Tongue (tissue), 1 donor: ENCODE measurements at regions not wholly inside any gene's neighbourhood (a gene's known extent, or its start where the extent isn't known, plus 50 kb on each side); places are given as distances from the start of the nearest gene placed in this dataset.
"Not testable (repeated sequence)": the region's sequence is repeated elsewhere in the genome, so short reads cannot be mapped to it uniquely, and the experiment has no call there.

ENCODE experiments used
- DNase-seq: peaks from one replicate; pipeline ENCODE4 v3.0.0-alpha.2; 2015

- DNase-seq, result no peak
Measured at GRCh38 chr20:48231253-48231930, 446.1 kb upstream of the SULF2 start.

- peak; percentile 38 for DNase-seq
Measured at GRCh38 chr20:48230216-48230615, 444.9 kb upstream of the SULF2 start.

DNA sequence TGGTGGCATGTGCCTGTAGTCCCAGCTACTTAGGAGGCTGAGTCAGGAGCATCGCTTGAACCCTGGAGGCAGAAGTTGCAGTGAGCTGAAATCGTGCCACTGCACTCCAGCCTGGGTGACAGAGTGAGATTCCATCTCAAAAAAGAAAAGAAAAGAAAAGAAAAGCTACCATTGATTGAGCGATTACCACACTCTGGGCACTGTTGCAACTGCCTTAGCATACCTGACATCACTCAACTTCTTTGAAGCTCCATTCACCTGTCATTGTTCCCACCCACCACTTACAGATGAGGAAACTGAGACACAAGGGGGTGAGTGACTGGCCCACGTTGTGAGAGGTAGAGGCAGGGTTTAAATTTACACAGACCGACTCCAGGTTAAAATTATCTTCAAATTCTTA, 442.1 kb upstream of the SULF2 start:
- no peak for DNase-seq

- no peak for DNase-seq
Measured at GRCh38 chr20:48226642-48227041, 441.4 kb upstream of the SULF2 start.

DNA sequence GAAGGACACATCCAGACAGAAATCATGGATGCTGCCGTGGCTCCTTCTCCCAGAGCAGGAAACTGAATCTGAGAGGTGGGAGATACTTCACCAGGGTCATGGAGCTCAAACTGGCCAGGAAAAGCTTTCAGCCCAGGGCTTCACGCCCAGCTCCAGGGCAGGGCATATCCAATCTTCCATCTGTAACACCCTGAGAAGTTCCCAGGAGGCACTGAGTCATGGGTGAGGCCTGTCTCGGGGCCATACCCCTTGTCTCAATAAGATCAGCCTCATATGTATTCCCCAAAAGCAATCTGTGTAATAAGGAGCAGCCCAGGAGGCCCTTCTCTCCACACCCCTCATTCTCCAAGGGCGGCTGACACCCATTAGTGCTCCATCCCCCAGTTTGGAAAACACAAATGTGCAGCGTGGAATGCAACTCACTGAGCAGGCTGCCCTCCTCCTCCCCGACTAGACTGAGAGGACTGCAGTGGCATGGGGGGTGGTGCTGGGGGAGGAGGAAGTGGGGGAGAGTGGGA, 439.3 kb upstream of the SULF2 start:
- no peak for DNase-seq

- no peak for DNase-seq
Measured at GRCh38 chr20:48223715-48224114, 438.4 kb upstream of the SULF2 start.

DNA sequence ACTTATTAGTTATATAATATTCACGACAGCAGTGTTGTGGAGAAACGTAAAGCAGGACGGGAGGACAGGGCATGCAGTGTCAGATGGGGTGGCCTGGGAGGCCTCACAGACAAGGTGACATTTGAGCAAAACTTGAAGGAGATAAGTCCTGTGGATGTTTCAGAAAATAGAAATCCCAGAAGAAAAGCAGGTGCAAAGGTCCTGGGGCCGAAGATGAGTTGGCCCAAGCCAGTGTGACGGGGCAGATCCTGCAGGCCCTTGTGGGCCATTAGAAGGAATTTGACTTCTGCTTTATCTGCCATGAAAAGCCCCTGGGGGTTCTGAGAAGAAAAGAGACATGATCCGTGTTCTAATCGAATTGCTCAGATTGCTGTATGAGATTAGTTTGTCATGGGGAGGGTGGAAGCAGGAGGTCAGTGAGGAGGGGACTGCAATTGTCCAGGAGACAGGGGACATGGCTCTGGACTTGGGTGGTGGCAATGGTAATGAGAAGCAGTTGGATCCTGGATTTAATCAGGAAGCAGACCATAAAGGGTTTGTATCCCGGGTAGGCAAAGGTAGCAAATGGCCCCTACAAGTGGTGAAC, 437.4 kb upstream of the SULF2 start:
- DNase-seq, result no peak

DNA sequence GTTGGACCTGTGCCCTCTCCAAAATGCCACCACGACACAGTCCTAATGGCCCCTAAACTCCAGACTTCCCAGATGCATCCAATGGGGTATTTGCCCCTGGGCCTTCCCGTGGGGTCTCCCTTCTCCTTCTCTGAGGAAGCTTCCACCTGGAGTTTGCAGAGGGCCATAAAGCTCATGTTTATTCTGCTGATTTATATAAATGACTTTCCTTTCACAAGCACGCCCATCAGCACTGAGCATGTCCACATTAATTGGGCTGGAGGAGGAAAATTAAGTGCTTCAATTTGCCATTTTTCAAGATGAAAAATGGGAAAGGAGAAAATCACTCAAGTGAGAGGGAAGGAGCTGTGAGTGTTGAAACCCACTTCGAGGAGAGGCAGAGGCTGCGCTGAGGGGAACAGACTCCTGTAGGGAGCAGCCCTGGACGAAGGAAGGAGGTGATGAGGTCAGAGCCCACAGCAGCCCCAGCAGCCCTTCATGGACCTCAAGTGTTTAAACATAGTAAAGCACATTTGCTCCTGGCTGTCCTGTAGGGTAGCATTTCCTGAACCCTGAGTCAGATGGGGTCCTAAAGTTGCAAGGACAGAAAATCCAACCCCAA, 434.9 kb upstream of the SULF2 start:
- no peak for DNase-seq

- DNase-seq, result no peak
Measured at GRCh38 chr20:48219306-48219705, 434.0 kb upstream of the SULF2 start.

DNA sequence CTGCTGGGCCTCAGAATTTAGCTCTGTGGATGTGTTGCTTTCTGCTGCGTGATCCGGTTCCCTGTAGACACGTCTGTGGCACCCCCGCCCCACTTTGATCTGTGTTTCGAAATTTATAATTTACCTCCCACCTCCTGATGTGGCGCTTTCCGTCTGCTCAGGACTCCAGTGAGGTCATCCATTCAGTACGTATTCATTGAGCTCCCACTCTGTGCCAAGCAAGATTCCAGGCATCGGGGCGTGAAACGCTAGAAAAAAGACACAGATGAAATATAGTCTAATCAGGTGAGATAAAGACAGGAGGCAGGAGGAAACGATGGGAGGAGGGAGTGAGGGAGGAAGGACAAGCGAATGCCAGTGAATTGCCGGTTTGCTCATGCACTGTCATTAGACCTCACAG, 431.9 kb upstream of the SULF2 start:
- DNase-seq, result no peak

- DNase-seq, result no peak
Measured at GRCh38 chr20:48215536-48215935, 430.3 kb upstream of the SULF2 start.

DNA sequence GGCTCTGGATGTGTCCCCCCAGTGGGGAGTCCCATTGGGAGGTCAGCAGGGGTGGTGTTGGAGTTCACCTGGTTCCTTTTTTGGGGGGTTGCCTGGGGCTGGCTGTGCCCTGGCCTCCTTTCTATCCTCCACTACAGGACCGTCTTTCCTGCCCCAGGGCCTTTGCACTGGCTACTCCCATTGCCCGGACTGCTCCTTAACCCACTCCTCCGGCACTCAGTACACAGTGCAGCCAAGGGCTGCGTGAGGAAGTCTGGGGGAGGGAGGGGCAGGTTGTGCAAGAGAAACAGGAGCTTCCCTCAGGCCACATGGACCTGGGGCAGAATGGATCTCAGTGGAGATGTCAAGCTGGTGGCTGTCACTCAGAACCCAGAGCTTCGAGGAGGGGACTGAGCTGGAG, 429.3 kb upstream of the SULF2 start:
- DNase-seq, result no peak

GRCh38 chr20:48213635-48214034, 428.4 kb upstream of the SULF2 start:
- DNase-seq, result not testable (repeated sequence)

DNA sequence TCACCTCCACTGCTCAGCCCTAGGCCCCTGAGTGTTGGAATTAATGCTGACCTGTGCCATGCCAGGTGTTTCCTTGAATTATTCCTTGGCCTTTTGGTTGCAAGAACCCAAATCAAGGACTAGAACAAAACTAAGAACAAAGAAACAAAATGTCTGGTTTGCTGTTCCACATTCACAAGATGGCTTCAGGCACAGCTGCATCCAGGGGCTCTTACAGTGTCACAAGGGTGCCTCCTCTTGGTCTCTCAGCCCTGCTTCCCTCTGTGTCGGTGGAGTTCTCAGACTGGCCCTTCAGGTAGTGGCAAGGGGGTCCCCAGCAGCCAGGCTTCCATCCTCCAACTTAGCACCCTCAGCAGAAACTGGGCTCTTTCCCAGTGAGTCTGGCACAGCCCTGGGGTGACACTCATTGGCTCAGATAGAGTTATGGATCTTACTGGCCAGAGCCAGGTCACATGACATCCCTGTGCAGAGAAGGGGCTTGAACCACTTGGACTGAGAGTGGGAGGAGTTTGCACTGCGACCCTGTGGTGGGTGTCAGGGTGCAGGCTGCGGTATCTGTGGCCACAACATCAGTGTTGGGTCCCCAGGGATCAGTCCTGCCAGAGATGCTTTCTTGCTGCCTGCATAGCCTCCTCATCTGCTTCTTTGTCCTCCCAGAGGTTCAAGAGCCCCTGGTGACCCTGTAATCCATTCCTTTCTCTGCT, 427.7 kb upstream of the SULF2 start:
- no peak for DNase-seq

- no peak for DNase-seq
Measured at GRCh38 chr20:48211847-48212246, 426.6 kb upstream of the SULF2 start.

DNA sequence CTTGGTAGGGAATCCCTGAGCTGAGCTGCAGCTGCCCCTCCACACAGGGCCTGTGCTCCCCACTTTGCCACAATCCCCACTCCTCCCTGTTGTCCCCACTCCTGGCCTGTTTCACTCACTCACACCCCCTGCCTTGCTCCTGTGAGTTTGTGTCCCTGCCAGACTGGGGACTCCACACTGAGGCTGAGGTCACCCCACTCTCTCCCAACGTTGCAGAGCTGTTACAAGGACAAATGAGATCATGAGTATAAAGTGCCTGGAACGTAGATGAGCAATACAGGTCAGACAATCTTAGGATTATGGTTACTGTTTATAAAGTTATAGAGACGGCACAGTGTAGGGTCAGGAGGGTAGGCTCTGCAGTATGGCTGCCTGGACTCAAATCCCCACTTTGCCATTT, 426.0 kb upstream of the SULF2 start:
- no peak for DNase-seq

- no peak for DNase-seq
Measured at GRCh38 chr20:48210111-48211027, 425.1 kb upstream of the SULF2 start.

DNA sequence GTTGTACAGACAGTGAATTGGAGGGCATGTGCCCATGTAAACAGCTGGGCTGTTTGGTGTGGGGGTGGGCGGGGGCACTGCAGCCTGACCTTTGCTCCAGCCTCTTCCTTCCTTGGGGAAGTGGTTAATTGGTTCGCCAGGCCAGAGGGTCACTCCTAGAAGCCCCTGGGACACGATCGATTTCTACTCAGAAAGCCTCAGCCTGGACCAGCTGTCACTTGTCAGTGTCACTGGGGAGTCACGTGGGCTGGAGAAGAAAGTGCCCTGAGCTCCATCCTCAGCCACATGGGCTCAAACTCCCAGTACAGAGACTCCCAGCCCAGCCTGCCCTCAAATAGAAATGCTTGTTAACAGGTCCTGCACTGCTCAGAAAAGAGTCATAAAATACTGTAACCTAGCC, 423.8 kb upstream of the SULF2 start:
- DNase-seq, result peak; percentile 59

DNA sequence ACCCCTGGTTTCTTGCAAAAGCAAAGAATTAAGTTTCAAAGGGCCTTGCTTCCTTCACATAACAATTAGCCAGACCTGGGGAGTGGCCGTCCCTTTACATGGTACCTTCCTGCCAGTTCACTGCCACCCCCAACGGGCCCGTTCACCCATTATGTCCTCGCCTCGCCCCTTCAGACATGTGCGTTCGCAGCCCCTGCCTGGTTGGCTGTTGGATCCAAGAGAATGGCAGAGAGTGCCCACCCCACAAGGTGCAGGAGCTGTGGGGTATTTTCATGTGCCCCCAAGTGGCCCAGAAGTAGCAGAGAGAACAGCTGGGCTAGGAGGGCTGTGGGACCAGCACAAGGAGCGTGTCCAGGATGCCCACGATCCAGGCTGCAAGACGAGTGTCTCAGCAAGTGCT, 422.9 kb upstream of the SULF2 start:
- no peak for DNase-seq

DNA sequence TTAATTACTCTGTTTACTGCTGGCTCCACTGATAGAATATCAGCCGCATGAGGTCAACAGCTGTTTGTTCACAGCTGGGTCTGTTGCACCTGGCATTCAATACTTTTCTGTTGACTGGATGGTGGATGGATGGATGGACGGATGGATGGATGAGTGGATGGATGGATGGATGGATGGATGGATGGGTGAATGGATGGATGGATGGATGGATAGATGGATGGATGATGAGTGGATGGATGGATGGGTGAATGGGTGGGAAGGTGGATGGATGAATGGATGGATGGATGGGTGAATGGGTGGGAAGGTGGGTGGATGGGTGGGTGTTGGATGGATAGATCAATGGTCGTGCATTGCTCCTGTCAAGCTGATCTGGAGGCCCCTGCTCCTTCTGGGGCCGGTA, 422.2 kb upstream of the SULF2 start:
- DNase-seq, result no peak

- DNase-seq, result peak; percentile 87
Measured at GRCh38 chr20:48205786-48206185, 420.5 kb upstream of the SULF2 start.

DNA sequence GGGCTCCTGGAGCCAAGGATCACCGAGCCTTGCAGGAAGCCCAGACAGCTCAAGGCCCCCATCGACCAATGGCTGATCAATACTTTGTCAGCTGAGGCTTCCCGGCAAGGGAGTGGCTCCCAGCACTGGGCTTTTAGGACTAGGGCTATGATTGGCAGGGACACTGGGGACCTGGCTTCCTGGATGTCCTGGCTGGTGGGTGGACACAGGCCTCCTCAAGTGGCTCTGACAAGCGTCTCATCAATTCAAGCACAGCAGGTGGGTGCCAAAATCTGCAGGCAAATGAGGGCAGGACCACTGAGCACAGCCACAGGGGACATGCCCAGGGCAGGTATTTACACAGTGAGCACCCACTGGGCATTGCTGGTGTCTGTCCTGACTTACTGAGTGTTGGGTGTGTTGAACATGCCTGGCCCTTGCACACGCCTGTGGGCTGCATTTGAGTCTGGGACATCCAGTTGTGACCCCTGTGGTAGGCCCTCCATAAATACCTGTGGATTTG, 420.1 kb upstream of the SULF2 start:
- no peak for DNase-seq
